HG03097 (cell line): ENCODE measurements at regions not wholly inside any gene's neighbourhood (a gene's known extent, or its start where the extent isn't known, plus 50 kb on each side); places are given as distances from the start of the nearest gene placed in this dataset.

ENCODE experiments used
- ATAC-seq: cut with Tn5 transposase; IDR thresholded peaks from one replicate; pipeline ENCODE4 v1.9.1; 2021; ENCODE audit not compliant: unreplicated experiment, low FRiP score

DNA sequence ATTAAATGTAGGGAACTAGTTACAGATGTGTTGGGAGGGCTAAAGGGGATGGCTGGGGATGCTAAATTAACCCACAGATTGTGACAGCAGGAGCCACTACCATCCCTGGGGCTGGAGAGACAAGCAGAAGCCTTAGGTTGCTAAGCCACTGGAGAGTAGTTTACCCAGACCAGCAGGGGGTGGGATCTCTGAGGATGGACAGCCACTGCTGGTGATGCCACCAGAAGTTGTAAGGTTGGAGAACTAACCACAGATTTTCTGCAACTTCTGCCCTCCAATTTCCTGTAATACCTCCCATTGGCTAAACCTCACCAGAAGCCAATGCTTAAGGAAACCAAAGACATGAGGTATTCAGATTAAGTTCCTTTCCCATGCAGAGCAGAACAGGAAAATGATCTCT is 139.6 kb upstream of the NOX3 start:
- no peak for ATAC-seq

- ATAC-seq, result no peak
Measured at GRCh38 chr6:155591741-155592140, 136.1 kb upstream of the NOX3 start.

- no peak for ATAC-seq
Measured at GRCh38 chr6:155589190-155589589, 133.6 kb upstream of the NOX3 start.

DNA sequence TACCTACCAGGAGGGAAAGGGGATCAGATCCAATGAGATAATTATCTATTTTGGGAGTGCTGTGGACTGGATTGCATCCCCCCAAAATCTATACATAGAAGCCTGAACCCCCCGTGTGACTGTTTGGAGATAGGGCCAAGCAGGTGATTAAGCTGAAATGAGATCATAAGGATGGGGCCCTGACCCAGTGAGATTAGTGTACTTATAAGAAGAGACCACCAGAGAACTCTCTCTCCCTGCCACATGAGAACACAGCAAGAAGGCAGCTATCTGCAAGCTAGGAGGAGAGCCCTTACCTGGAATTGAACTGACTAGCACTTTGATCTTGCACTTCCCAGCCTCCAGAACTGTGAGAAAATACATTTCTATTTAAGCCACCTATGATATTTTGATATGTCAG is 132.2 kb upstream of the NOX3 start:
- ATAC-seq, result no peak

- no peak for ATAC-seq
Measured at GRCh38 chr6:155586090-155586489, 130.5 kb upstream of the NOX3 start.

DNA sequence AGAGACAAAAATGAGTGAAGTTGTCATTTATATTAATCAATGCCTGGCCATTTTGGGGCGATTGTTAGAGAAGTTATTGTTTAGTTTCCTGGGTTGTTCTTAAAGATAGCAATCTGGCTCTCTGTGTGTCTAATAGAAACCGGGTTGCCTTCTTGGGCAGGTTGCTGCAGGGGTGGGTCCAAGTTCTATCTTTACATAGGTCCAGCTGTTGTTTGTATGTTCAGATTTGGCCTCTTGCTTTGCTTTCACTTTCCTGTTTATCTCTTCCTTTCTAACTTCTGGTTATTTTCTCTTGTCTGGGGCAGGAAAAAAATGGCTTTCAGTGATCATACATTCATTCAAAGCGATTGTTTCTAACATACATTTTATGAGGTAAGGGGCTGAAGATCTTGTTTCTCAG is 128.4 kb upstream of the NOX3 start:
- ATAC-seq, result no peak

DNA sequence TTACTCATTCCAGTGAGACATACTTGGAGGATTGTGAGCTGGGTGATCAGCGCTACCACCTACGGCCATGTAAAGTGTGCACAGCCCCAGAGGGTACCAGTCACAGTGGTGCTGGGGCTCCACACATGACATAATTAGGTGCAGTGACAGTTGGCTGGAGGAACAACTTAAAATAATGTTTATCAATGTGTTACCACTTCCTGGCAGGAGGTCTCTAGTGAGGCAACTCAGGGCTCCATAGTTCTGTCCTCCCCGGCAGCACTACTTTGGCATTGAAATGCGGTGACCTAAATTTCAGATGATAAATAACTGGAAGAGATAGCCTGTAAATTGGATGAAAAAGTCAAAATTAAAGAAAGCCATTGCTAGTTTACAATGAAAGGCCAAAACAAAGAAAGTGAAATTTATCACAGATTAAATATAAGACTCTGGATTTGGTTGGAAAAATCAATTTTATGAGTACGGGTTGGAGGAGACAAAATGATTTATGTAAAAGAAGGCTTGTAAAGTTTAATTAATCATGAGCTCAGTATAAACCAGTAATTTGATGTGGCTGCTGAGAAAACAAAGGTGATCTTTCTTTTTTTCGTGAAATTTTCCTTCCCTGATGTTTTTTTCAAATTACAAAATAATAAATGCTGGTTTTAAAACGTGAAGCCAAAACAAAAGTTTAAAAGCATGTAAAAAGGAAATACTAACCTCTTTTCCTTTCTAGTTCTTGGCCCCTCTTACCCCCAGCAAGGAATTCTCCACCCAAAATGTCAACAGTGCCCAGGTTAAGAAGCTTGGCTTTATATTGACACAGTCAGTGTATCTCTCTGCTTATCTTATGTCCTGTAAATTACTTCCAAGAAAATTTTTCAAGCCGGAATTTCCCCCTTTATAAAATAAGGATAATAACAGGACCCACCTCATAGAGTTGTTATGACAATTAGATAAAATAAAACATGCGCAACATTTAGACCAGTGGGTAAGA is 126.7 kb upstream of the NOX3 start:
- ATAC-seq, result no peak

GRCh38 chr6:155580904-155581303 is 125.3 kb upstream of the NOX3 start:
- ATAC-seq, result no peak

DNA sequence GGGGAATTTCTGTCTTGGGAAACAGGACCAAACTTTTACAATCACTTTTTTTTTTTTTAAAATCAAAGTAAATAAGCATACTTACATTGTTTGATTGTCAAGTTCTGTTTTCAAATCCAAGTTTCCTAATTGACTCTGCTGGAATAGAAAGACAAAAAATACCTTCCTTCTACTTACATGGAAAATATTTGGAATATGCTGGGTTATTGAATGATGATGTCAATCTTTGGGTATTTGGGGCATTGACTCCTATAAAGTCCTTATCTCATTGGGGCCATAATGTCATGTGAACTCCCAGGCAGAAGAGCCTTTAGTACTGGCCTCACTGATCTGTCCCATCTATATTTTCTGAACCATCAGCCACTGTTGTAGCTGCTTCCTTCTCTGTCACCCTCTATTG is 122.6 kb upstream of the NOX3 start:
- no peak for ATAC-seq

DNA sequence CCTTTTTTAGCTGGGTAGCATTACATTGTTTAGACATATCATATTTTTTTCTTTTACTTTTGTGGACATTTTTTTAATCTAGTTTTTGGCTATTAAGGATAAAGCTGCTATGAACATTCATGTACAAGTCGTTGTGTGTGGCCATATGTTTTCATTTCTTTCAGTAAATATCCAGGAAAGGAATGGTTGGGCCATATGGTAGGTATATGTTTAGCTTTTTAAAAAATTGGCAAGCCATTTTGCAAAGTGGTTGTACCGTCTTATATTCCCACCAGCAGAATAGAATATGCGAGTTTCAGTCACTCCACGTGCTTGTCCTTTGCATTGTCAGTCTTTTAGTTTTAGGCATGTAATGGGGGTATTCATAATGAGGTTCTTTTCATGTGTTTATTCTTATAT is 106.3 kb upstream of the NOX3 start:
- ATAC-seq, result no peak

- ATAC-seq, result no peak
Measured at GRCh38 chr6:155561257-155561965, 105.8 kb upstream of the NOX3 start.

GRCh38 chr6:155549928-155550327 is 94.3 kb upstream of the NOX3 start:
- no peak for ATAC-seq

DNA sequence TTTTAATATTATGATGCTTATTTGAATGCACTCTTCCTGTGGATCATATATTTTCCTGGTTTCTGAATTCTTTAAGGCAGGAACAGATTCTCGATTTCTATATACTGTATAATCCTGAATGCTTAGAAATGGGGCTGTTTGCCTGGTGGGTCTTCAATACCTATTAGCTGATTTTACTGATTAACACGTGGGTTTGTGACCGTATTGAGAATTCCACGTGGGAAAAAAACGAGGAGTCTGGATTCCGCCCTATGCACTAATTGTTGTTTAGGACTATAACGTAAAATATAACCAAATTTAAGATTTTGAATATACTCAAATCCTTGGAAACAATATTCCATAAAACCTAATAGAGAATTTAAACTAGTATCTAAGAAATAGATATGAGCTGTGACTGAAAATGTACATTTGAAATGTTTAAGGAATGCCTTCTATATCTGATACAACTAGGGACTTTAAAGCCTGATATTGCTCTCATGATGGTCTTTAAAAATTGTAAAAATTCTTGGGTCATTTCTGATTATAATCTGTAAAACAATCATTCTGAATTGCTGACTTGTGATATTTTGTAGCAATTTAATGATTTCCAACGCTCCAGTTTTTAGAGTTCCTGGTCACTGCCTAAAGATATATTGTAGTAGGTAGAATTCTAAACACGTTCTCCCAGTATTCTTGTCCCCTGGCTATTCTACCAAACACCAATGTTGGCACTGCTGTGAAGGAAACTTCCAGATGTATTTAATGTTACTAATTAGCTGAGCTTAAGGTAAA is 93.6 kb upstream of the NOX3 start:
- ATAC-seq, result no peak

GRCh38 chr6:155548576-155548975 is 92.9 kb upstream of the NOX3 start:
- ATAC-seq, result no peak

GRCh38 chr6:155544677-155545076 is 89.0 kb upstream of the NOX3 start:
- no peak for ATAC-seq

- ATAC-seq, result no peak
Measured at GRCh38 chr6:155543166-155543847, 87.7 kb upstream of the NOX3 start.

DNA sequence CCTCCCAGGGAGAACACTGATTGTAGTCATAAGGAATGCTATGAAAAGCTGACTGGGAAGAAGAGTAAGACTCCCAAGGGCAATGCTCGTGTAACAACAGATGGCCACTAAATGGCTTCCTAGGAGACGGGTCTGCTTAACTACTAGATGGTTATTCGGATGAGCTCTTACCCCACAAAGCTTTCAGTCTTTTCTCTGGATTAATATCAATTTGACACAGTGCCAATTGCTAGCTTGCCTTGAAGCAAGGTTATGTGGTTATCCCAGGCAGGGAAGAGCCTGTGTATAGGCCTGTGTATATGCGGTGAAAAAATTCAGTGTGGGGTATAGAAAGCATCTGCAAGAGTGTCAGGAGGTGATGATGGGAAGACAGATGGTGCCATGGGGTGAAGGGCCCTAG is 86.4 kb upstream of the NOX3 start:
- ATAC-seq, result no peak

GRCh38 chr6:155538708-155539390 is 83.2 kb upstream of the NOX3 start:
- no peak for ATAC-seq

GRCh38 chr6:155534678-155535077 is 79.0 kb upstream of the NOX3 start:
- ATAC-seq, result no peak

GRCh38 chr6:155530219-155530834 is 74.7 kb upstream of the NOX3 start:
- ATAC-seq, result no peak
